Endodermal cell (in vitro differentiated cells): ENCODE measurements at regions not wholly inside any gene's neighbourhood (a gene's known extent, or its start where the extent isn't known, plus 50 kb on each side); places are given as distances from the start of the nearest gene placed in this dataset.

Experiments used
- DNase-seq: peaks from one replicate; pipeline ENCODE4 v3.0.0-alpha.2; 2017
- H3K27ac ChIP-seq: 2 replicates; pipeline ENCODE4 v1.5.1; 2013; ENCODE audit warnings: mild to moderate bottlenecking, low read depth, low read length, moderate library complexity
- H3K27me3 ChIP-seq: 2 replicates; pipeline ENCODE4 v1.6.1; 2013; ENCODE audit warnings: mild to moderate bottlenecking, low read length, moderate library complexity; ENCODE audit not compliant: insufficient read depth, control insufficient read depth, poor library complexity, severe bottlenecking
- H3K36me3 ChIP-seq: 2 replicates; pipeline ENCODE4 v1.7.0; 2013; ENCODE audit warnings: mild to moderate bottlenecking, low read length, moderate library complexity; ENCODE audit not compliant: control insufficient read depth, insufficient read depth
- H3K4me1 ChIP-seq: one replicate; pipeline ENCODE4 v1.7.0; 2013; ENCODE audit warnings: low read length; ENCODE audit not compliant: control insufficient read depth, insufficient read depth
- H3K4me3 ChIP-seq: 2 replicates; pipeline ENCODE4 v1.5.1; 2013; ENCODE audit warnings: mild to moderate bottlenecking, low read length, moderate library complexity
- H3K9ac ChIP-seq: 2 replicates; pipeline ENCODE4 v1.6.1; 2013; ENCODE audit warnings: mild to moderate bottlenecking, low read length, moderate library complexity; ENCODE audit not compliant: poor library complexity, severe bottlenecking; ENCODE audit errors: extremely low read depth
- H3K9me3 ChIP-seq: 2 replicates; pipeline ENCODE4 v1.6.1; 2013; ENCODE audit warnings: mild to moderate bottlenecking, low read length, moderate library complexity; ENCODE audit not compliant: control insufficient read depth
- H3K27ac Mint-ChIP-seq: 2 replicates; pipeline ENCODE4 v1.8.0; 2020; ENCODE audit warnings: mixed read lengths
- H3K27me3 Mint-ChIP-seq: 2 replicates; pipeline ENCODE4 v1.8.0; 2021; ENCODE audit warnings: mild to moderate bottlenecking, mixed read lengths; ENCODE audit not compliant: insufficient read depth
- H3K36me3 Mint-ChIP-seq: 2 replicates; pipeline ENCODE4 v1.8.0; 2020; ENCODE audit warnings: low read depth, mixed read lengths
- H3K4me1 Mint-ChIP-seq: 2 replicates; pipeline ENCODE4 v1.8.0; 2020; ENCODE audit warnings: mixed read lengths
- H3K4me3 Mint-ChIP-seq: 2 replicates; pipeline ENCODE4 v1.8.0; 2020; ENCODE audit warnings: mild to moderate bottlenecking, moderate library complexity, mixed read lengths
- H3K9me3 Mint-ChIP-seq: 2 replicates; pipeline ENCODE4 v1.8.0; 2020; ENCODE audit warnings: mild to moderate bottlenecking, mixed read lengths
- CTCF ChIP-seq: fragments of 200-600 bp; sonication (generic); conservative IDR thresholded peaks from 2 replicates; pipeline ENCODE4 v1.5.0; 2021; ENCODE audit warnings: antibody characterized with exemption, mild to moderate bottlenecking
- WGBS, 2 experiments: methylation state at CpG; one replicate each; pipeline versions ENCODE4 v1.1.5 to v1.1.7; 2013; ENCODE audit warnings: missing lambda C conversion rate in 2 of 2, mixed read lengths in 1 of 2; ENCODE audit not compliant: insufficient coverage in 1 of 2, insufficient read length in 1 of 2; 5-methylcytosine and 5-hydroxymethylcytosine counted together

GRCh38 chr13:56066321-56066720 lies 1074.4 kb upstream of the PRR20A start:
- H3K36me3 ChIP-seq: no peaks in the 10 kb centered on the region
- H3K9ac ChIP-seq: no peak overlapping the region
- Mint-ChIP-seq H3K9me3 (no peaks in the 10 kb centered on the region), H3K27ac (no peak overlapping the region), H3K4me3 (no peak overlapping the region), H3K27me3 (no peaks in the 10 kb centered on the region), H3K36me3 (no peaks in the 10 kb centered on the region), H3K4me1 (no peaks in the 10 kb centered on the region)
- no peak for TF ChIP-seq CTCF
- H3K4me1 ChIP-seq: no peaks in the 10 kb centered on the region
- no peak overlapping the region for H3K4me3 ChIP-seq
- H3K27me3 ChIP-seq: no peaks in the 10 kb centered on the region
- no peak for DNase-seq
- H3K9me3 ChIP-seq: no peaks in the 10 kb centered on the region
- no peak overlapping the region for H3K27ac ChIP-seq
- WGBS, 2 experiments: 82 to 100% methylated on average over 1 of the region's 1 CpG

GRCh38 chr13:56102641-56103040 lies 1038.1 kb upstream of the PRR20A start:
- H3K36me3 Mint-ChIP-seq: no peaks in the 10 kb centered on the region

GRCh38 chr13:56110751-56111150 lies 1030.0 kb upstream of the PRR20A start:
- Histone ChIP-seq H3K4me1 (no peaks in the 10 kb centered on the region), H3K4me3 (no peak overlapping the region), H3K27ac (no peak overlapping the region), H3K27me3 (no peaks in the 10 kb centered on the region), H3K36me3 (no peaks in the 10 kb centered on the region), H3K9me3 (no peaks in the 10 kb centered on the region), H3K9ac (no peak overlapping the region)
- WGBS, 2 experiments: 80 to 87% methylated on average over 1 of the region's 3 CpGs
- Mint-ChIP-seq H3K4me1 (peaks cover 35% of the 10 kb centered on the region), H3K36me3 (no peaks in the 10 kb centered on the region), H3K4me3 (no peak overlapping the region), H3K27ac (peak overlapping the region; percentile 71), H3K9me3 (no peaks in the 10 kb centered on the region), H3K27me3 (no peaks in the 10 kb centered on the region)
- no peak for TF ChIP-seq CTCF
- DNase-seq: no peak

More at GRCh38 chr13:56102641-56103040, 1038.1 kb upstream of the PRR20A start:
- no peaks in the 10 kb centered on the region for H3K27me3 ChIP-seq
- no peak overlapping the region for H3K4me3 Mint-ChIP-seq
- WGBS, 2 experiments: 90% methylated on average over 1 of the region's 1 CpG; no CpG with 5 or more reads in 1 of the 2 experiments
- no peaks in the 10 kb centered on the region for H3K36me3 ChIP-seq
- no peaks in the 10 kb centered on the region for H3K9me3 ChIP-seq
- H3K9me3 Mint-ChIP-seq: no peaks in the 10 kb centered on the region
- no peak overlapping the region for H3K4me3 ChIP-seq
- H3K27ac Mint-ChIP-seq: no peak overlapping the region
- H3K27me3 Mint-ChIP-seq: no peaks in the 10 kb centered on the region
- no peak overlapping the region for H3K9ac ChIP-seq
- no peak for DNase-seq
- no peak for TF ChIP-seq CTCF
- H3K27ac ChIP-seq: no peak overlapping the region
- no peaks in the 10 kb centered on the region for H3K4me1 ChIP-seq
- no peaks in the 10 kb centered on the region for H3K4me1 Mint-ChIP-seq
